SK-N-SH (cell line): ENCODE measurements at regions not wholly inside any gene's neighbourhood (a gene's known extent, or its start where the extent isn't known, plus 50 kb on each side); places are given as distances from the start of the nearest gene placed in this dataset.

Source experiments
- ELF1 ChIP-seq: IDR thresholded peaks from 2 replicates; pipeline ENCODE4 v1.4.0; 2012
- EP300 ChIP-seq, 2 experiments: IDR thresholded peaks; 2 replicates each; pipeline versions ENCODE4 v1.4.0 to v1.6.1; 2012; ENCODE audit warnings: borderline replicate concordance in 1 of 2, low read depth in 1 of 2, low read length in 1 of 2
- GATA2 ChIP-seq: sonication (generic); formaldehyde crosslinking; IDR thresholded peaks from 2 replicates; pipeline ENCODE4 v1.5.0; 2020; ENCODE audit warnings: mild to moderate bottlenecking, missing genetic modification reagents
- POLR2AphosphoS5 ChIP-seq: IDR thresholded peaks from 2 replicates; pipeline ENCODE4 v1.6.1; 2012; ENCODE audit warnings: low read depth, low read length
- SMC3 ChIP-seq: IDR thresholded peaks from 2 replicates; pipeline ENCODE4 v1.6.1; 2012; ENCODE audit warnings: low read depth, low read length, improper control_type of control experiment
- TAF1 ChIP-seq: IDR thresholded peaks from 2 replicates; pipeline ENCODE4 v1.6.1; 2012; ENCODE audit warnings: low read depth, mild to moderate bottlenecking, low read length, moderate library complexity, borderline replicate concordance
- YY1 ChIP-seq: IDR thresholded peaks from 2 replicates; pipeline ENCODE4 v1.4.0; 2012; ENCODE audit warnings: low read depth, mild to moderate bottlenecking
- TF ChIP-seq, protein P1 (sequence below): fragments of 200-600 bp; sonication (generic); IDR thresholded peaks from 2 replicates; pipeline ENCODE4 v1.6.1; 2017; ENCODE audit warnings: antibody characterized with exemption, mild to moderate bottlenecking, moderate library complexity

DNA sequence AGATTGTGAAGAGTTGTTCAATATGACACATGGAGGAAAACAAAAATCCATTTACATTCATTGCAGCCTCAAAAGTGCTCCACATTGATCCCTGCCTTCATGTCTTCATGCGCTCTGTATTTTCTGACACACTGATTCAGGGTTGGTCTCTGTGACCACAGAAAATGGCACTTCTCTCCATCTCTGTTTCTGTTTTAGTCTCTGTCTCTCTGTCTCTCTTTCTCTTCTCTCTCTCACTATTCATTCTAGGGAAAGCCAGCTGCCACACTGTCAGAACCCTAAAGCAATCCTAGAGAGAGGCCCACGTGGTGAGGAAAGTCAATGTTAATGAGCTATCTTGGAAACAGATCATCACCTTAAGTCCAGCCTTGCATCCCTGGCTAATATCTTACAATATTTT lies 2238.4 kb downstream of the PCDH7 start:
- TF ChIP-seq, protein P1, sequence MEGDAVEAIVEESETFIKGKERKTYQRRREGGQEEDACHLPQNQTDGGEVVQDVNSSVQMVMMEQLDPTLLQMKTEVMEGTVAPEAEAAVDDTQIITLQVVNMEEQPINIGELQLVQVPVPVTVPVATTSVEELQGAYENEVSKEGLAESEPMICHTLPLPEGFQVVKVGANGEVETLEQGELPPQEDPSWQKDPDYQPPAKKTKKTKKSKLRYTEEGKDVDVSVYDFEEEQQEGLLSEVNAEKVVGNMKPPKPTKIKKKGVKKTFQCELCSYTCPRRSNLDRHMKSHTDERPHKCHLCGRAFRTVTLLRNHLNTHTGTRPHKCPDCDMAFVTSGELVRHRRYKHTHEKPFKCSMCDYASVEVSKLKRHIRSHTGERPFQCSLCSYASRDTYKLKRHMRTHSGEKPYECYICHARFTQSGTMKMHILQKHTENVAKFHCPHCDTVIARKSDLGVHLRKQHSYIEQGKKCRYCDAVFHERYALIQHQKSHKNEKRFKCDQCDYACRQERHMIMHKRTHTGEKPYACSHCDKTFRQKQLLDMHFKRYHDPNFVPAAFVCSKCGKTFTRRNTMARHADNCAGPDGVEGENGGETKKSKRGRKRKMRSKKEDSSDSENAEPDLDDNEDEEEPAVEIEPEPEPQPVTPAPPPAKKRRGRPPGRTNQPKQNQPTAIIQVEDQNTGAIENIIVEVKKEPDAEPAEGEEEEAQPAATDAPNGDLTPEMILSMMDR: no peak
- no peak for TF ChIP-seq EP300 (IDR thresholded peaks at IDR 0.05; ENCODE audit: borderline replicate concordance in 1 of 2, low read depth in 1 of 2, low read length in 1 of 2)
- TF ChIP-seq POLR2AphosphoS5: no peak
- no peak for TF ChIP-seq GATA2
- no peak for TF ChIP-seq TAF1
- no peak for TF ChIP-seq ELF1
- TF ChIP-seq YY1: no peak
- TF ChIP-seq SMC3: no peak
